NCI-H1417 (cell line): ENCODE measurements at regions not wholly inside any gene's neighbourhood (a gene's known extent, or its start where the extent isn't known, plus 50 kb on each side); places are given as distances from the start of the nearest gene placed in this dataset.

Experiments used
- DNase-seq, 3 experiments: peaks; one replicate each; lab custom pipeline; 2025; lab: John Stamatoyannopoulos, UW

- no peak for DNase-seq
Measured at GRCh38 chr1:202067188-202067974, 55.3 kb upstream of the GPR37L1 start.

GRCh38 chr1:202068596-202068995, 54.1 kb upstream of the GPR37L1 start:
- peak in 1 of 3 experiments; percentile 75 for DNase-seq

- DNase-seq = peak; percentile 66 to 94 (median 88)
Measured at GRCh38 chr1:202069662-202070061, 53.1 kb upstream of the GPR37L1 start.

- DNase-seq = no peak
Measured at GRCh38 chr1:202072211-202072765, 50.4 kb upstream of the GPR37L1 start.
